ENCODE measurements at regions not wholly inside any gene's neighbourhood (a gene's known extent, or its start where the extent isn't known, plus 50 kb on each side); places are given as distances from the start of the nearest gene placed in this dataset.

- no peak overlapping the region for H3K9ac ChIP-seq (ENCODE audit: low read length in 5 of 5)
- no peaks in the 10 kb centered on the region for H3K4me1 ChIP-seq (ENCODE audit: control insufficient read depth in 5 of 5, insufficient read depth in 5 of 5, low read length in 5 of 5)
- no peaks in the 10 kb centered on the region for H3K27me3 ChIP-seq (ENCODE audit: control insufficient read depth in 5 of 5, insufficient read depth in 4 of 5, low read length in 5 of 5)
- H3K27ac ChIP-seq (ENCODE audit: low read depth, low read length) = no peak overlapping the region
- no peak overlapping the region for H3K4me3 ChIP-seq (ENCODE audit: low read depth in 1 of 5, low read length in 5 of 5)
- no peaks in the 10 kb centered on the region for H3K36me3 ChIP-seq (ENCODE audit: control insufficient read depth in 5 of 5, insufficient read depth in 5 of 5, low read length in 5 of 5)
- H3K9me3 ChIP-seq (ENCODE audit: control insufficient read depth in 5 of 5, low read length in 5 of 5) = no peaks in the 10 kb centered on the region
Observed at GRCh38 chr20:6877633-6878032, 110.1 kb downstream of the BMP2 start.

GRCh38 chr20:6882561-6883291 is 115.2 kb downstream of the BMP2 start:
- H3K36me3 ChIP-seq (ENCODE audit: control insufficient read depth in 5 of 5, insufficient read depth in 5 of 5, low read length in 5 of 5) = no peaks in the 10 kb centered on the region
- no peaks in the 10 kb centered on the region for H3K9me3 ChIP-seq (ENCODE audit: control insufficient read depth in 5 of 5, low read length in 5 of 5)
- H3K4me1 ChIP-seq (ENCODE audit: control insufficient read depth in 5 of 5, insufficient read depth in 5 of 5, low read length in 5 of 5) = no peaks in the 10 kb centered on the region
- no peak overlapping the region for H3K27ac ChIP-seq (ENCODE audit: low read depth, low read length)
- no peak overlapping the region for H3K9ac ChIP-seq (ENCODE audit: low read length in 5 of 5)
- H3K4me3 ChIP-seq (ENCODE audit: low read depth in 1 of 5, low read length in 5 of 5) = no peak overlapping the region
- no peaks in the 10 kb centered on the region for H3K27me3 ChIP-seq (ENCODE audit: control insufficient read depth in 5 of 5, insufficient read depth in 4 of 5, low read length in 5 of 5)

DNA sequence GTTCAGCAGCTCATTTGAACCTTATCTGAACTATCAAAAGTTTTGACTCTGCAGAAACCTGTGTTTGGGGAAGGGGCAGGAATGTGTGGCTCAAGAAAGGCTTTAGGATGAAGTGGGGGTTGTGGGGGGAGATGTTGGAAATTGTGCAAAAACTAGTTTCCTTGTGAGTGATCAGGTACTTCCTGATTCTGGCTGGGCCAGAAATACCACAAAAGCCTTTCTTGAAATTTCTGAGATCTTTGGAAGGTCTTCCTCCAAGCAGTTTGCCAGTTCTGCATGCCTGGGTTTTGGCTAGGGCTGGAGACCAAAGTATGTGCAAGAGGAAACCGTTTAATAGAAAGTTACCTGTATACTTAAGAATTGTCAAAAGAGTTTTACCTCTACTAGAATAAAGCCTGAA is 116.6 kb downstream of the BMP2 start:
- H3K36me3 ChIP-seq (ENCODE audit: control insufficient read depth in 5 of 5, insufficient read depth in 5 of 5, low read length in 5 of 5) = no peaks in the 10 kb centered on the region
- H3K4me1 ChIP-seq (ENCODE audit: control insufficient read depth in 5 of 5, insufficient read depth in 5 of 5, low read length in 5 of 5) = no peaks in the 10 kb centered on the region
- no peaks in the 10 kb centered on the region for H3K27me3 ChIP-seq (ENCODE audit: control insufficient read depth in 5 of 5, insufficient read depth in 4 of 5, low read length in 5 of 5)
- no peak overlapping the region for H3K27ac ChIP-seq (ENCODE audit: low read depth, low read length)
- no peaks in the 10 kb centered on the region for H3K9me3 ChIP-seq (ENCODE audit: control insufficient read depth in 5 of 5, low read length in 5 of 5)
- no peak overlapping the region for H3K4me3 ChIP-seq (ENCODE audit: low read depth in 1 of 5, low read length in 5 of 5)
- no peak overlapping the region for H3K9ac ChIP-seq (ENCODE audit: low read length in 5 of 5)

- no peaks in the 10 kb centered on the region for H3K27me3 ChIP-seq (ENCODE audit: control insufficient read depth in 5 of 5, insufficient read depth in 4 of 5, low read length in 5 of 5)
- no peaks in the 10 kb centered on the region for H3K36me3 ChIP-seq (ENCODE audit: control insufficient read depth in 5 of 5, insufficient read depth in 5 of 5, low read length in 5 of 5)
- no peak overlapping the region for H3K4me3 ChIP-seq (ENCODE audit: low read depth in 1 of 5, low read length in 5 of 5)
- H3K9ac ChIP-seq (ENCODE audit: low read length in 5 of 5) = no peak overlapping the region
- H3K27ac ChIP-seq (ENCODE audit: low read depth, low read length) = no peak overlapping the region
- no peaks in the 10 kb centered on the region for H3K9me3 ChIP-seq (ENCODE audit: control insufficient read depth in 5 of 5, low read length in 5 of 5)
- no peaks in the 10 kb centered on the region for H3K4me1 ChIP-seq (ENCODE audit: control insufficient read depth in 5 of 5, insufficient read depth in 5 of 5, low read length in 5 of 5)
Observed at GRCh38 chr20:6886065-6886729, 118.7 kb downstream of the BMP2 start.

DNA sequence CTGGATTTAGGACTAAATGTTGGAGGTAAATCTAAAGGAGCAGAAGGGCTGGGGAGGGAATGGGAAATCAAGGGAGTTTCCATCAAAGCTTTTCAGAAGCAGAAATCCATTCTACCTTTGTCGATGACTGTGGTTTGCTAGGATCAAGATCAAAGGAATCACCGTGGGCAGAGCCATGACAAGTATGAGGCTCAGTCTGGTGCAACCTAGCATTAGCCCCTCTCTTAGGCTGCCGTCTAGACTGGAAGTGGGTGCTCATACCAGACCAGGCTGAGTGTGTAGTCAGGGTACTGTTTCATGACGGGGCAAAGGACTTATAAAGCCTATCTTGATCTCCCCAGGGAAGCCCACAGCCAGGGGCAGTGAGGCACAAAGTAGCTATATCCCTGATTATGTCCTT is 120.5 kb downstream of the BMP2 start:
- H3K27ac ChIP-seq (ENCODE audit: low read depth, low read length) = no peak overlapping the region
- no peaks in the 10 kb centered on the region for H3K36me3 ChIP-seq (ENCODE audit: control insufficient read depth in 5 of 5, insufficient read depth in 5 of 5, low read length in 5 of 5)
- H3K9ac ChIP-seq (ENCODE audit: low read length in 5 of 5) = no peak overlapping the region
- no peaks in the 10 kb centered on the region for H3K4me1 ChIP-seq (ENCODE audit: control insufficient read depth in 5 of 5, insufficient read depth in 5 of 5, low read length in 5 of 5)
- no peaks in the 10 kb centered on the region for H3K27me3 ChIP-seq (ENCODE audit: control insufficient read depth in 5 of 5, insufficient read depth in 4 of 5, low read length in 5 of 5)
- H3K4me3 ChIP-seq (ENCODE audit: low read depth in 1 of 5, low read length in 5 of 5) = no peak overlapping the region
- no peaks in the 10 kb centered on the region for H3K9me3 ChIP-seq (ENCODE audit: control insufficient read depth in 5 of 5, low read length in 5 of 5)

GRCh38 chr20:6888736-6889395 is 121.4 kb downstream of the BMP2 start:
- Histone ChIP-seq H3K27ac (ENCODE audit: low read depth, low read length) (no peak overlapping the region), H3K9ac (ENCODE audit: low read length in 5 of 5) (no peak overlapping the region), H3K4me3 (ENCODE audit: low read depth in 1 of 5, low read length in 5 of 5) (no peak overlapping the region), H3K27me3 (ENCODE audit: control insufficient read depth in 5 of 5, insufficient read depth in 4 of 5, low read length in 5 of 5) (no peaks in the 10 kb centered on the region), H3K36me3 (ENCODE audit: control insufficient read depth in 5 of 5, insufficient read depth in 5 of 5, low read length in 5 of 5) (no peaks in the 10 kb centered on the region), H3K4me1 (ENCODE audit: control insufficient read depth in 5 of 5, insufficient read depth in 5 of 5, low read length in 5 of 5) (no peaks in the 10 kb centered on the region), H3K9me3 (ENCODE audit: control insufficient read depth in 5 of 5, low read length in 5 of 5) (no peaks in the 10 kb centered on the region)

DNA sequence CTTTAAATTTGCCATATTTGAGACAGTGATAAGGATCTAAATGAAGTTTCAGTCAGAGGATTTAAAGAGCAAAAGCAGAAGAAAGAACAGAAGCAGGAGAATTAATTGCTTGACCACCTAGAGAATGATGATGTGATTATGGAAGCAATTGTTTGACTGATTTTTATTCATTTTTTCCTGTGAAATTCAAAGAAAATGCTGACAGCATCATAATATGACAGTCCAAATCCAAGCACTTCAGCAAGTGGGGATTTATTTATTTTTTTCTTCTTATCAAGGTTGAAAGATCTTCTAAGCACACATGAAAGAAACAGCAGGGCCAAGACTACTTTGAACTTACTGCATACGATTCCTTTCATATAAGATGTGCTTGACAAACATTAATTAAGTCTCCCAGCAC is 125.2 kb downstream of the BMP2 start:
- H3K4me3 ChIP-seq (ENCODE audit: low read depth in 1 of 5, low read length in 5 of 5) = no peak overlapping the region
- no peaks in the 10 kb centered on the region for H3K4me1 ChIP-seq (ENCODE audit: control insufficient read depth in 5 of 5, insufficient read depth in 5 of 5, low read length in 5 of 5)
- H3K27me3 ChIP-seq (ENCODE audit: control insufficient read depth in 5 of 5, insufficient read depth in 4 of 5, low read length in 5 of 5) = no peaks in the 10 kb centered on the region
- no peaks in the 10 kb centered on the region for H3K36me3 ChIP-seq (ENCODE audit: control insufficient read depth in 5 of 5, insufficient read depth in 5 of 5, low read length in 5 of 5)
- H3K9me3 ChIP-seq (ENCODE audit: control insufficient read depth in 5 of 5, low read length in 5 of 5) = no peaks in the 10 kb centered on the region
- H3K9ac ChIP-seq (ENCODE audit: low read length in 5 of 5) = no peak overlapping the region
- no peak overlapping the region for H3K27ac ChIP-seq (ENCODE audit: low read depth, low read length)

GRCh38 chr20:6898928-6899327 is 131.4 kb downstream of the BMP2 start:
- Histone ChIP-seq H3K27me3 (ENCODE audit: control insufficient read depth in 5 of 5, insufficient read depth in 4 of 5, low read length in 5 of 5) (no peaks in the 10 kb centered on the region), H3K9ac (ENCODE audit: low read length in 5 of 5) (no peak overlapping the region), H3K4me1 (ENCODE audit: control insufficient read depth in 5 of 5, insufficient read depth in 5 of 5, low read length in 5 of 5) (no peaks in the 10 kb centered on the region), H3K36me3 (ENCODE audit: control insufficient read depth in 5 of 5, insufficient read depth in 5 of 5, low read length in 5 of 5) (no peaks in the 10 kb centered on the region), H3K9me3 (ENCODE audit: control insufficient read depth in 5 of 5, low read length in 5 of 5) (no peaks in the 10 kb centered on the region), H3K27ac (ENCODE audit: low read depth, low read length) (no peak overlapping the region), H3K4me3 (ENCODE audit: low read depth in 1 of 5, low read length in 5 of 5) (no peak overlapping the region)

GRCh38 chr20:6906871-6907270 is 139.4 kb downstream of the BMP2 start:
- Histone ChIP-seq H3K36me3 (ENCODE audit: control insufficient read depth in 5 of 5, insufficient read depth in 5 of 5, low read length in 5 of 5) (no peaks in the 10 kb centered on the region), H3K4me3 (ENCODE audit: low read depth in 1 of 5, low read length in 5 of 5) (no peak overlapping the region), H3K4me1 (ENCODE audit: control insufficient read depth in 5 of 5, insufficient read depth in 5 of 5, low read length in 5 of 5) (no peaks in the 10 kb centered on the region), H3K9ac (ENCODE audit: low read length in 5 of 5) (no peak overlapping the region), H3K9me3 (ENCODE audit: control insufficient read depth in 5 of 5, low read length in 5 of 5) (no peaks in the 10 kb centered on the region), H3K27ac (ENCODE audit: low read depth, low read length) (no peak overlapping the region), H3K27me3 (ENCODE audit: control insufficient read depth in 5 of 5, insufficient read depth in 4 of 5, low read length in 5 of 5) (no peaks in the 10 kb centered on the region)

GRCh38 chr20:6908673-6909072 is 141.2 kb downstream of the BMP2 start:
- Histone ChIP-seq H3K36me3 (ENCODE audit: control insufficient read depth in 5 of 5, insufficient read depth in 5 of 5, low read length in 5 of 5) (no peaks in the 10 kb centered on the region), H3K9ac (ENCODE audit: low read length in 5 of 5) (no peak overlapping the region), H3K9me3 (ENCODE audit: control insufficient read depth in 5 of 5, low read length in 5 of 5) (no peaks in the 10 kb centered on the region), H3K4me1 (ENCODE audit: control insufficient read depth in 5 of 5, insufficient read depth in 5 of 5, low read length in 5 of 5) (no peaks in the 10 kb centered on the region), H3K27me3 (ENCODE audit: control insufficient read depth in 5 of 5, insufficient read depth in 4 of 5, low read length in 5 of 5) (no peaks in the 10 kb centered on the region), H3K4me3 (ENCODE audit: low read depth in 1 of 5, low read length in 5 of 5) (no peak overlapping the region), H3K27ac (ENCODE audit: low read depth, low read length) (no peak overlapping the region)

All from subcutaneous abdominal adipose tissue (tissue), 5 donors.